Ovary (tissue), 3 donors: ENCODE measurements at regions not wholly inside any gene's neighbourhood (a gene's known extent, or its start where the extent isn't known, plus 50 kb on each side); places are given as distances from the start of the nearest gene placed in this dataset.

Experiments
- CTCF ChIP-seq, 3 donors: fragments of 450-650 bp in 2 of 3; fragments of 200-600 bp in 1 of 3; IDR thresholded peaks; one replicate each; pipeline versions ENCODE4 v1.5.1 to v1.8.0; 2016 to 2022; ENCODE audit warnings: antibody characterized with exemption in 3 of 3, mild to moderate bottlenecking in 1 of 3
- EP300 ChIP-seq: sonication (generic); formaldehyde crosslinking; IDR thresholded peaks from one replicate; pipeline ENCODE4 v1.6.1; 2017; ENCODE audit warnings: antibody characterized with exemption
- POLR2A ChIP-seq: fragments of 450-650 bp; IDR thresholded peaks from one replicate; pipeline ENCODE4 v1.6.1; 2017; ENCODE audit warnings: antibody characterized with exemption, mild to moderate bottlenecking, moderate library complexity
- donor health status: DM: no; HTN: no; CAD: no.

GRCh38 chr11:119501777-119502405 is 78.9 kb upstream of the THY1 start:
- TF ChIP-seq CTCF (IDR thresholded peaks at IDR 0.05): no peak
- TF ChIP-seq POLR2A: no peak
- TF ChIP-seq EP300: no peak
